OCI-LY7 (cell line): ENCODE measurements at regions not wholly inside any gene's neighbourhood (a gene's known extent, or its start where the extent isn't known, plus 50 kb on each side); places are given as distances from the start of the nearest gene placed in this dataset.

Experiments used
- EZH2phosphoT487 ChIP-seq: fragments of 200-600 bp; sonication (generic); IDR thresholded peaks from 2 replicates; pipeline ENCODE4 v1.6.1; 2018; ENCODE audit warnings: low read depth, borderline replicate concordance, mild to moderate bottlenecking, mixed run types, antibody characterized with exemption, low read length, moderate library complexity, mixed read lengths
- TF ChIP-seq, protein P1 (sequence below): fragments of 200-600 bp; sonication (generic); conservative IDR thresholded peaks from 2 replicates; pipeline ENCODE4 v1.5.1; 2014; ENCODE audit warnings: mild to moderate bottlenecking, antibody characterized with exemption, low read length, moderate library complexity, mixed read lengths

DNA sequence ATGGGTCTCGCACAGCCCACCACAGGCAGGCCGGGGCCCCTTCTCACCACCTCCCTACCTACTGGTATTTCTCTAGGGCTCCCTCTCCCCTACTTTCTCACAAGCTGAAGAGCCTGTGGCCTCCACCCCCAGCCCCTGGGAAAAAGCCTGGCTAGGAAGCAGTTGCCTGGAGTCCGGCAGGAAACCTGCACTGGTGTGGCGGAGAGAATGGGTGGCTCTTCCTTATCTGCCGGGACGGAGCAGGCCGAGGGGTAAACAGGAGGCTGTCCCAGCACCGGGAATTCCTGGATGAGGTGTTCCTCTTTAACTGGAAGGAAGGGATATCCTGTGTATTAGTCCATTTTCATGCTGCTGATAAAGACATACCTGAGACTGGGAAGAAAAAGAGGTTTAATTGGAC is 125.8 kb downstream of the TLR5 start:
- TF ChIP-seq, protein P1, sequence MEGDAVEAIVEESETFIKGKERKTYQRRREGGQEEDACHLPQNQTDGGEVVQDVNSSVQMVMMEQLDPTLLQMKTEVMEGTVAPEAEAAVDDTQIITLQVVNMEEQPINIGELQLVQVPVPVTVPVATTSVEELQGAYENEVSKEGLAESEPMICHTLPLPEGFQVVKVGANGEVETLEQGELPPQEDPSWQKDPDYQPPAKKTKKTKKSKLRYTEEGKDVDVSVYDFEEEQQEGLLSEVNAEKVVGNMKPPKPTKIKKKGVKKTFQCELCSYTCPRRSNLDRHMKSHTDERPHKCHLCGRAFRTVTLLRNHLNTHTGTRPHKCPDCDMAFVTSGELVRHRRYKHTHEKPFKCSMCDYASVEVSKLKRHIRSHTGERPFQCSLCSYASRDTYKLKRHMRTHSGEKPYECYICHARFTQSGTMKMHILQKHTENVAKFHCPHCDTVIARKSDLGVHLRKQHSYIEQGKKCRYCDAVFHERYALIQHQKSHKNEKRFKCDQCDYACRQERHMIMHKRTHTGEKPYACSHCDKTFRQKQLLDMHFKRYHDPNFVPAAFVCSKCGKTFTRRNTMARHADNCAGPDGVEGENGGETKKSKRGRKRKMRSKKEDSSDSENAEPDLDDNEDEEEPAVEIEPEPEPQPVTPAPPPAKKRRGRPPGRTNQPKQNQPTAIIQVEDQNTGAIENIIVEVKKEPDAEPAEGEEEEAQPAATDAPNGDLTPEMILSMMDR, result no peak
- no peak for TF ChIP-seq EZH2phosphoT487
